Transverse colon (tissue), 4 donors: ENCODE measurements at regions not wholly inside any gene's neighbourhood (a gene's known extent, or its start where the extent isn't known, plus 50 kb on each side); places are given as distances from the start of the nearest gene placed in this dataset.

Experiments used
- DNase-seq: peaks from one replicate; pipeline ENCODE4 v3.0.0-alpha.2; 2019
- H3K27ac ChIP-seq, 4 donors: fragments of 200-600 bp; sonication (generic); 2 replicates each; pipeline ENCODE4 v1.5.1; 2016 to 2018; ENCODE audit warnings: inconsistent platforms in 4 of 4
- H3K27me3 ChIP-seq: fragments of 200-600 bp; sonication (generic); 2 replicates; pipeline ENCODE4 v1.5.1; 2017; ENCODE audit warnings: inconsistent platforms
- H3K36me3 ChIP-seq, 4 donors: fragments of 200-600 bp; sonication (generic); 2 replicates each; pipeline ENCODE4 v1.5.1; 2017 to 2019; ENCODE audit warnings: inconsistent platforms in 4 of 4
- H3K4me1 ChIP-seq, 4 donors: fragments of 200-600 bp; sonication (generic); 2 replicates each; pipeline ENCODE4 v1.5.1; 2017 to 2020; ENCODE audit warnings: inconsistent platforms in 4 of 4
- H3K4me3 ChIP-seq, 4 donors: fragments of 200-600 bp; sonication (generic); 1 replicate in 1 of 4; 2 replicates in 3 of 4; pipeline versions ENCODE4 v1.5.1 to v1.6.1; 2017 to 2019; ENCODE audit warnings: inconsistent platforms in 4 of 4
- H3K9me3 ChIP-seq, 2 donors: fragments of 200-600 bp; sonication (generic); 2 replicates each; pipeline ENCODE4 v1.5.1; 2017 to 2019; ENCODE audit warnings: inconsistent platforms in 2 of 2
- CTCF ChIP-seq, 5 experiments: fragments of 200-600 bp in 3 of 5; fragments of 450-650 bp in 2 of 5; sonication (generic) in 3 of 5; IDR thresholded peaks; 1 replicate in 2 of 5; 2 replicates in 3 of 5; pipeline ENCODE4 v1.5.1; 2016 to 2017; ENCODE audit warnings: antibody characterized with exemption in 5 of 5, inconsistent platforms in 3 of 5, mild to moderate bottlenecking in 2 of 5, moderate library complexity in 1 of 5
- EP300 ChIP-seq: sonication (generic); formaldehyde crosslinking; IDR thresholded peaks from one replicate; pipeline ENCODE4 v1.6.1; 2017; ENCODE audit warnings: antibody characterized with exemption, low read depth
- POLR2A ChIP-seq: fragments of 450-650 bp; IDR thresholded peaks from one replicate; pipeline ENCODE4 v1.6.1; 2016; ENCODE audit warnings: antibody characterized with exemption, mild to moderate bottlenecking, moderate library complexity
- POLR2AphosphoS5 ChIP-seq, 3 donors: sonication (generic); formaldehyde crosslinking; IDR thresholded peaks; one replicate each; pipeline ENCODE4 v1.6.1; 2016; ENCODE audit warnings: antibody characterized with exemption in 3 of 3
- whole genome bisulfite sequencing, 2 donors: methylation state at CpG; one replicate each; pipeline ENCODE4 v1.1.5; 2018; ENCODE audit warnings: low coverage in 1 of 2; 5-methylcytosine and 5-hydroxymethylcytosine counted together
- in situ Hi-C, 4 donors: fragments of 200-750 bp; cut with MboI; loops; one replicate each; pipeline versions ENCODE4 v1.15.0 to v1.15.1; 2017; ENCODE audit warnings: low sequenced_read_pairs in 3 of 4, low pct_ligation_motif_present in 1 of 4, low pct_unique_long_range_greater_than_20kb in 1 of 4
- intact Hi-C: fragments of 100-400 bp; cut with DNase I; formaldehyde crosslinking; loops from one replicate; pipeline ENCODE4 v1.15.1; 2023; ENCODE audit warnings: low total_unique reads

- 80 to 90% methylated on average over 4 of the region's 4 CpGs for WGBS, 2 donors
- intact Hi-C loops = no loop called here
- Histone ChIP-seq H3K9me3 (no peaks in the 10 kb centered on the region), H3K27me3 (no peaks in the 10 kb centered on the region), H3K4me3 (no peak overlapping the region), H3K27ac (no peak overlapping the region), H3K36me3 (no peaks in the 10 kb centered on the region), H3K4me1 (no peaks in the 10 kb centered on the region)
- TF ChIP-seq EP300 (no peak), POLR2AphosphoS5 (IDR thresholded peaks at IDR 0.05) (no peak), POLR2A (no peak), CTCF (IDR thresholded peaks at IDR 0.05) (no peak)
- DNase-seq = no peak
- in situ Hi-C loops = no loop called here
Measured at GRCh38 chr3:20401253-20401652, 215.2 kb upstream of the SGO1 start.

- Histone ChIP-seq H3K4me1 (no peaks in the 10 kb centered on the region), H3K9me3 (no peaks in the 10 kb centered on the region), H3K27ac (no peak overlapping the region), H3K4me3 (no peak overlapping the region), H3K36me3 (no peaks in the 10 kb centered on the region), H3K27me3 (no peaks in the 10 kb centered on the region)
- no peak for TF ChIP-seq POLR2AphosphoS5 (IDR thresholded peaks at IDR 0.05)
- no peak for TF ChIP-seq CTCF (IDR thresholded peaks at IDR 0.05)
- no peak for TF ChIP-seq EP300
- TF ChIP-seq POLR2A = no peak
- no peak for DNase-seq
- intact Hi-C loops = no loop called here
- in situ Hi-C loops = no loop called here
- WGBS, 2 donors = 86 to 89% methylated on average over 1 of the region's 1 CpG
Measured at GRCh38 chr3:20400686-20401085, 214.7 kb upstream of the SGO1 start.

- TF ChIP-seq POLR2AphosphoS5 (IDR thresholded peaks at IDR 0.05) (no peak), POLR2A (no peak), CTCF (IDR thresholded peaks at IDR 0.05) (no peak), EP300 (no peak)
- in situ Hi-C loops = no loop called here
Measured at GRCh38 chr3:20400281-20400680, 214.3 kb upstream of the SGO1 start.

GRCh38 chr3:20396335-20396734 is 210.3 kb upstream of the SGO1 start:
- no peak for TF ChIP-seq POLR2AphosphoS5 (IDR thresholded peaks at IDR 0.05)
- TF ChIP-seq CTCF (IDR thresholded peaks at IDR 0.05) = no peak
- no peak for TF ChIP-seq EP300
- no peak for TF ChIP-seq POLR2A
- no peak for DNase-seq
- H3K4me1 ChIP-seq = no peaks in the 10 kb centered on the region
- WGBS, 2 donors = 83% methylated on average over 3 of the region's 3 CpGs; no CpG with 5 or more reads in 1 of the 2 donors
- no peak overlapping the region for H3K4me3 ChIP-seq
- in situ Hi-C loops (no loop called here), intact Hi-C loops (no loop called here)
- no peaks in the 10 kb centered on the region for H3K36me3 ChIP-seq
- H3K27ac ChIP-seq = no peak overlapping the region
- no peaks in the 10 kb centered on the region for H3K27me3 ChIP-seq
- no peaks in the 10 kb centered on the region for H3K9me3 ChIP-seq

More at GRCh38 chr3:20400281-20400680, 214.3 kb upstream of the SGO1 start:
- Histone ChIP-seq H3K27ac (no peak overlapping the region), H3K4me3 (no peak overlapping the region), H3K9me3 (no peaks in the 10 kb centered on the region), H3K4me1 (no peaks in the 10 kb centered on the region), H3K27me3 (no peaks in the 10 kb centered on the region), H3K36me3 (no peaks in the 10 kb centered on the region)
- WGBS, 2 donors = 48 to 70% methylated on average over 2 of the region's 2 CpGs
- DNase-seq = no peak
- intact Hi-C loops = no loop called here
